ENCODE measurements at regions not wholly inside any gene's neighbourhood (a gene's known extent, or its start where the extent isn't known, plus 50 kb on each side); places are given as distances from the start of the nearest gene placed in this dataset.

DNA sequence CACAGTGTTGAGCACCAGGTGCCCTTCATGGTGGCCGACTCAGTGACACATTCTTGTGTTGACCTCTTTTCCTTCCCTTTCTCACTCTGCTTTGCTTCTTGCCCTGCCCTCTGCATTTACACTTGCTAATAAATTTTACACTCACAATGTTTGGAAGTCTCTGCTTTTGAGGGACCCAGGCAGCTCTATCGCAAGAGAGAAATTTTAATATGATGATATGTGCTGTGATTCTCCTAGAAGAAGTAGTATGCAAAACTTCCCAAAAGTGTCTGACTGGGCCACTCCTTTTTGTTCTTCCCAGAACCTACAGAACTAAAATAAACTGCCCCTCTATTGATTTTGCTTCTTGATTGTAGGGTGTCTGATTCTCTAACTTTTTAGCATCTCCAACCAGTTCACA is 135.0 kb downstream of the IRS1 start:
- Histone ChIP-seq H3K9me2 (replicated peaks; ENCODE audit: insufficient read depth, low read length) (no peaks in the 10 kb centered on the region), H3K4me2 (ENCODE audit: low read depth, low read length, poor library complexity, severe bottlenecking) (no peak overlapping the region), H3K9me3 (ENCODE audit: insufficient read depth, low read length) (no peaks in the 10 kb centered on the region), H3K27me3 (ENCODE audit: low read length) (no peaks in the 10 kb centered on the region), H3K27ac (ENCODE audit: low read depth, low read length) (no peak overlapping the region), H3K36me3 (ENCODE audit: low read length) (no peaks in the 10 kb centered on the region), H4K20me1 (ENCODE audit: low read depth, low read length) (no peaks in the 10 kb centered on the region), H2AFZ (ENCODE audit: low read depth, low read length, severe bottlenecking) (no peak overlapping the region), H3F3A (ENCODE audit: insufficient read depth) (no peaks in the 10 kb centered on the region), H3K9ac (ENCODE audit: low read length) (no peak overlapping the region), H3K79me2 (ENCODE audit: insufficient read depth, low read length) (no peaks in the 10 kb centered on the region), H3K4me3 (ENCODE audit: insufficient read depth, low read length, poor library complexity, severe bottlenecking) (no peak overlapping the region)
- TF ChIP-seq EZH2phosphoT487 (conservative IDR thresholded peaks at IDR 0.05; ENCODE audit: low read length): no peak
- TF ChIP-seq, protein P1, sequence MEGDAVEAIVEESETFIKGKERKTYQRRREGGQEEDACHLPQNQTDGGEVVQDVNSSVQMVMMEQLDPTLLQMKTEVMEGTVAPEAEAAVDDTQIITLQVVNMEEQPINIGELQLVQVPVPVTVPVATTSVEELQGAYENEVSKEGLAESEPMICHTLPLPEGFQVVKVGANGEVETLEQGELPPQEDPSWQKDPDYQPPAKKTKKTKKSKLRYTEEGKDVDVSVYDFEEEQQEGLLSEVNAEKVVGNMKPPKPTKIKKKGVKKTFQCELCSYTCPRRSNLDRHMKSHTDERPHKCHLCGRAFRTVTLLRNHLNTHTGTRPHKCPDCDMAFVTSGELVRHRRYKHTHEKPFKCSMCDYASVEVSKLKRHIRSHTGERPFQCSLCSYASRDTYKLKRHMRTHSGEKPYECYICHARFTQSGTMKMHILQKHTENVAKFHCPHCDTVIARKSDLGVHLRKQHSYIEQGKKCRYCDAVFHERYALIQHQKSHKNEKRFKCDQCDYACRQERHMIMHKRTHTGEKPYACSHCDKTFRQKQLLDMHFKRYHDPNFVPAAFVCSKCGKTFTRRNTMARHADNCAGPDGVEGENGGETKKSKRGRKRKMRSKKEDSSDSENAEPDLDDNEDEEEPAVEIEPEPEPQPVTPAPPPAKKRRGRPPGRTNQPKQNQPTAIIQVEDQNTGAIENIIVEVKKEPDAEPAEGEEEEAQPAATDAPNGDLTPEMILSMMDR (IDR thresholded peaks at IDR 0.05; ENCODE audit: insufficient read depth, low read length, poor library complexity, severe bottlenecking): no peak

DNA sequence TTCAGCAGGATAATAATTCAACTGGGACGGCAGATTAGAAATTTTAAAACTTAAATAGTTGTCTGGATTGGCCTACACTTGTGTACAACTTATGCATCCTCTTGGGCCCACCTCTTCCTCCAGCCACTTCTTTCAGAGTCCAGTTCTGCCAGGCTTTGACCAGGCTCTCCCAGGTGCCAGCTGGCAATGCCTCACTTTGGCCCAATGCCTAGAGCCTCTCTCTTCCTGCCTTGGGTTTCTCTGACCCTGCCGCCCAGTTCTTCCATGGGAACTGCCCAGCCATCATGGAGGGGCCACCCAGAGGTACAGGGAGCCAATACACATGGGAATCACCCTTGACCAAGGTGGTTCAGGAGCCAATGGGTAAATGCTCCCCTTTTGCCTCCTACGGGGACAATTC is 135.5 kb downstream of the IRS1 start:
- no peak overlapping the region for H2AFZ ChIP-seq (ENCODE audit: low read depth, low read length, severe bottlenecking)
- H3K9me3 ChIP-seq (ENCODE audit: insufficient read depth, low read length): no peaks in the 10 kb centered on the region
- H3K36me3 ChIP-seq (ENCODE audit: low read length): no peaks in the 10 kb centered on the region
- H3K4me2 ChIP-seq (ENCODE audit: low read depth, low read length, poor library complexity, severe bottlenecking): no peak overlapping the region
- H3K79me2 ChIP-seq (ENCODE audit: insufficient read depth, low read length): no peaks in the 10 kb centered on the region
- TF ChIP-seq EZH2phosphoT487 (conservative IDR thresholded peaks at IDR 0.05; ENCODE audit: low read length): no peak
- TF ChIP-seq, protein P1 (IDR thresholded peaks at IDR 0.05; ENCODE audit: insufficient read depth, low read length, poor library complexity, severe bottlenecking): no peak
- no peak overlapping the region for H3K27ac ChIP-seq (ENCODE audit: low read depth, low read length)
- no peaks in the 10 kb centered on the region for H4K20me1 ChIP-seq (ENCODE audit: low read depth, low read length)
- no peaks in the 10 kb centered on the region for H3K9me2 ChIP-seq (replicated peaks; ENCODE audit: insufficient read depth, low read length)
- H3K27me3 ChIP-seq (ENCODE audit: low read length): no peaks in the 10 kb centered on the region
- H3F3A ChIP-seq (ENCODE audit: insufficient read depth): no peaks in the 10 kb centered on the region
- no peak overlapping the region for H3K9ac ChIP-seq (ENCODE audit: low read length)
- no peak overlapping the region for H3K4me3 ChIP-seq (ENCODE audit: insufficient read depth, low read length, poor library complexity, severe bottlenecking)

DNA sequence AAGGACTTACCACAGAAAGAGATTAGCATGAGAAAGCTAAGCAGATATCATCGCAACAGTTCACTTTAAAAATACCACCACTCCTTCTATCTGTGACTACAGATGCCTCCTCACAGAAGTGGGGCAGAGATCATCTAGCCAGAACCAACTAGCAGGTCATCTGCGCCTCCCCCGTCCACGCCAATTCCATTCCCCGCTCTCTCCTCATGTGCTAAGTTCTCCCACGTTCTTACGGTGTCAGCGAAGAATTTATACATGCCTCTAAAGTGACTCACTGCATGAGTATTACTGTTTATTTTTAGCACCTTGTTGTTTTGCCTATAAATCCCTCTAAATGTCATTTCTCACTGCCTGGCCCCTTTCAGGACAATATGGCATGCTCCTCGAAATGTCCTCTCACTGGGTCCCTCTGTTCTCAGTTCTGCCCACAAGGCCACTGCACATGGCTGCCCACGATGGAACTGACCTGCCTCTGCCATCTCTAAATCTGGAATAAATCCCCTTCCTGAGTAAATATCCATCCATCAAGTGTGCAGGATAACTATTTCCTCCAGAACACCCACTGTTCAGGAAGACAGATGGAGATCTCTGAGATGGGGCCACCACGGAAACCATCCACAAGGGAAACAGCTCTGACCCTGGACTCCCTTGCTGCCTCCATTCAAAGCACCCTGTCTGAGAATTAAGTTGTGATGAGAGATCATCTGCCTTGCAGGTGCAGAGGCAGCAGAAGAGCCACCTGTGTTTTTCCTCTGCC is 137.7 kb downstream of the IRS1 start:
- H3K27ac ChIP-seq (ENCODE audit: low read depth, low read length): no peak overlapping the region
- no peaks in the 10 kb centered on the region for H3K27me3 ChIP-seq (ENCODE audit: low read length)
- no peaks in the 10 kb centered on the region for H3K9me3 ChIP-seq (ENCODE audit: insufficient read depth, low read length)
- no peak overlapping the region for H2AFZ ChIP-seq (ENCODE audit: low read depth, low read length, severe bottlenecking)
- H4K20me1 ChIP-seq (ENCODE audit: low read depth, low read length): no peaks in the 10 kb centered on the region
- H3K4me3 ChIP-seq (ENCODE audit: insufficient read depth, low read length, poor library complexity, severe bottlenecking): no peak overlapping the region
- H3K9me2 ChIP-seq (replicated peaks; ENCODE audit: insufficient read depth, low read length): no peaks in the 10 kb centered on the region
- H3K36me3 ChIP-seq (ENCODE audit: low read length): no peaks in the 10 kb centered on the region
- H3K9ac ChIP-seq (ENCODE audit: low read length): no peak overlapping the region
- H3K4me2 ChIP-seq (ENCODE audit: low read depth, low read length, poor library complexity, severe bottlenecking): no peak overlapping the region
- H3F3A ChIP-seq (ENCODE audit: insufficient read depth): no peaks in the 10 kb centered on the region
- no peak for TF ChIP-seq EZH2phosphoT487 (conservative IDR thresholded peaks at IDR 0.05; ENCODE audit: low read length)
- TF ChIP-seq, protein P1 (IDR thresholded peaks at IDR 0.05; ENCODE audit: insufficient read depth, low read length, poor library complexity, severe bottlenecking): no peak
- H3K79me2 ChIP-seq (ENCODE audit: insufficient read depth, low read length): no peaks in the 10 kb centered on the region
